ENCODE measurements at regions not wholly inside any gene's neighbourhood (a gene's known extent, or its start where the extent isn't known, plus 50 kb on each side); places are given as distances from the start of the nearest gene placed in this dataset.

DNA sequence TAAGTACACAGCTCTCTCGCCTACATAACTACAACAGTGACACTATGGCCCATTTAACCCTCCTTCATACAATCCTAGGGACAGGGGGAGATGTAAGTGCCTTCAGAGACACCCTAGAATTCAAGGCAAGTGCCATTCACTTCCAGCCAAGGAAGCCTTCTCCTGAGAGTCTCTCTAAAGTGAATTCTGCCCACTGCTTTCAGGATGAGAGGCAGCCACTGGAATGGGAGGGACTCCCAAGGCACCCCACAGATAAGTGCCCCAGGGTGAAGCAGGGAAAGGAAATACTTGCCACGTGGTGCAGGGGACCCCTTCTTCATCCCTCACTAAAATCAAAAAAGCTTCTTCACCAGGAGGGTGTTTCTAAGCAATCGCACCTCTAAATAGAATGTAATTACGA lies 283.7 kb downstream of the ZNF608 start:
- TF ChIP-seq, protein P1, sequence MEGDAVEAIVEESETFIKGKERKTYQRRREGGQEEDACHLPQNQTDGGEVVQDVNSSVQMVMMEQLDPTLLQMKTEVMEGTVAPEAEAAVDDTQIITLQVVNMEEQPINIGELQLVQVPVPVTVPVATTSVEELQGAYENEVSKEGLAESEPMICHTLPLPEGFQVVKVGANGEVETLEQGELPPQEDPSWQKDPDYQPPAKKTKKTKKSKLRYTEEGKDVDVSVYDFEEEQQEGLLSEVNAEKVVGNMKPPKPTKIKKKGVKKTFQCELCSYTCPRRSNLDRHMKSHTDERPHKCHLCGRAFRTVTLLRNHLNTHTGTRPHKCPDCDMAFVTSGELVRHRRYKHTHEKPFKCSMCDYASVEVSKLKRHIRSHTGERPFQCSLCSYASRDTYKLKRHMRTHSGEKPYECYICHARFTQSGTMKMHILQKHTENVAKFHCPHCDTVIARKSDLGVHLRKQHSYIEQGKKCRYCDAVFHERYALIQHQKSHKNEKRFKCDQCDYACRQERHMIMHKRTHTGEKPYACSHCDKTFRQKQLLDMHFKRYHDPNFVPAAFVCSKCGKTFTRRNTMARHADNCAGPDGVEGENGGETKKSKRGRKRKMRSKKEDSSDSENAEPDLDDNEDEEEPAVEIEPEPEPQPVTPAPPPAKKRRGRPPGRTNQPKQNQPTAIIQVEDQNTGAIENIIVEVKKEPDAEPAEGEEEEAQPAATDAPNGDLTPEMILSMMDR (IDR thresholded peaks at IDR 0.05): no peak
- TF ChIP-seq POLR2A (IDR thresholded peaks at IDR 0.05): no peak
